ENCODE measurements at regions not wholly inside any gene's neighbourhood (a gene's known extent, or its start where the extent isn't known, plus 50 kb on each side); places are given as distances from the start of the nearest gene placed in this dataset.

DNA sequence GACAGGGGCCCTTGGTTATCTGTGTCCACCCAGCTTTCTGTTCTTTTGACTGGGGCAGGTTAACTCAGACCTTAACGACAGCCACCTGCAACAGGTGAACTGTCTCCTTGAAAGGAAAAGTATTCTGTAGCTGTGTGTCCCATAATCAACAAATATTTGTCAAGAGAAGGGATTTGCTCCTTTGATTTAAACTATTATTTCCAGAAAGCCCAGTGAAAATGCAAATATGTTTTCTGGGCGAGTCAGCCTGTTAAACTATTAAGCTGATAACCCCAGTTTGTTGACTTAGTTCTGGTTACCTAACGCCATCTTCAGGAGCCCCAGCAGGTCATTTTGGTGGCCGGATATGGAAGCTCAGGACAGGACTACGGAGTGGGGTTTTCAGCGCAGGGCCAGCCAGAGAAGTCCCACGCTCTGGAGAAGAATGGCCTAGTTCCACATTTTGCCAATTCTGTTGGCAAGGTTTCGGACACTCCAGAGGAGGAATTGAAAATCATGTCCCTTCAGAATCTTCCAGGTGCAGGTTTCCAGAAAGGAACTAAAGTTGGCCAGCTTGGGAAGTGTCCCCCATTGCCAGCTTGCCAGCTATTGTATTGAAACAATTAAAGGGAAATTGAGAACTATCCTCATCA is 54.5 kb downstream of the ADRA2A start:
- no peak for DNase-seq

DNA sequence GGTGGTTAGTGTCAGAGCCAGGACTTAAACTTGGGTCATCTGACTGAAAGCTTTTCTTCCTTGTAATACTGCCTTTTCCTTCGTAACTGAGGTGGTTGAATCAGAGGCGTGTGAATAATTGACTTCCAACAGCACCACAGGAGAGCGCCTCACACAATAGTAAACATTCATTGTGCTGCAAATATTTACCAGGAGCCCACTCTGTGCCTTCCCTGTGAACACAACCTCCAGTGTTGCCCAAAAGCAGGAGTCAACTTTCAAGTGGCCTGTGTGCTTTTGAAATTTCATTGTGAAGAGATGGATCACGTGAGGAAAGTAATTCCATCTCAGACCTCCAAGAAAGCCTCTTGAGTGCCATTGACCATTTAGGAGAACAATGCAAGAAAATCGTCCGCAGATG is 60.2 kb downstream of the ADRA2A start:
- DNase-seq: peak in 1 of 2 donors; percentile 8

DNA sequence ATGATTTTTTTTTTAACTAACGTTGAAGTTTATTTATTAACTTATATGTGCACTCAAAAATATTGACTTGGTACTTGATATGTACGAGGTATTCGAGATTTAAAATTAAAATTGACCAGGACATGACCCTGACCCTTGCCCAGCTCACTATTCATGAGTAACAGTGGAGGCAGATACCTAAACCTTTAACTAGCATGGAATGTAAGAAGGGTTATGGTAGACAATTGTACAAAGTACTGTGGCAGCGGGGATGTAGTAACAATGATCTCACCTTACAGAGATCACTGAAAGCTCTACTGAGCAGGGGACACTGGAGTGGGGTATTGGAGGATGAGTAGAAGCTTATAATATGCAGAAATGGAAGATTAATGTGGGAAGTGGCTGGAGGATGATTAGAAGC is 60.8 kb downstream of the ADRA2A start:
- no peak for DNase-seq

DNA sequence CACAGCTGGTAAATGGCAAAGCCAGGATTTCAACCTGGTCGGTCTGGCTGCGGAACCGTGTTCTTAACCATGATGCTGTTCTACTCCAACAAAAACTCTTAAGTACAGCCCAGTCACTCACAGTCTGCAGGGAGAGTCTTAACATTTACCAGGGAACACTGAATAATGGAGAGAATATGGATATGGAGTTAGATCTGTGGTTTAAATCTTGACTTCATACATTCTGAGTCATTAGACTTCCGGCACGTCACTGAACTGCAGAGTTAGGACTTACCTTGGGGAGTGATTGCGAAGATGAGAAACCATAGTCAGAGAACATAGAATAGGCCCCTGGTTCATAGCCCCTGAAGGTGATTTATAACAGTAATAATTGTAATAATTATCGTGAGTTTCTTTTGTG is 61.7 kb downstream of the ADRA2A start:
- no peak for DNase-seq

DNA sequence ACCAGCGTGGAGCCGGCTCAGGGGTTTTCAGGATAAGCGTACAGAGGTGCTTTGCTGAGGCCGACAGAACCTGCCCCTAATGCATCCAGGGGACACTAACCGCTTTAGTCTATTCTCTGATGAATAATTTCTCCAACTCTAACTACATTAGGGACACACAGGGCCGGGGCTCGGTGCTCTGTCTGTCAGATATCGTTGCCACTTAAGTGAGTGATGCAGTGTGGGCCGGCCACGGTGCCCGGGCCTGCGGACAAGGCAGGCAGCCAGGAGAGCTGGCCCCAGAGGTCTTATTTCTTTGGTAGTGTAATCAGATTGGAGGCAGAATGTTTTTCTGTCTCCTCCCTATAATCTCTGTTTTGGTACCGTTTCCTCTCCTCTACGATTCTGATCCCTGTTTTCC is 62.7 kb downstream of the ADRA2A start:
- no peak for DNase-seq

DNA sequence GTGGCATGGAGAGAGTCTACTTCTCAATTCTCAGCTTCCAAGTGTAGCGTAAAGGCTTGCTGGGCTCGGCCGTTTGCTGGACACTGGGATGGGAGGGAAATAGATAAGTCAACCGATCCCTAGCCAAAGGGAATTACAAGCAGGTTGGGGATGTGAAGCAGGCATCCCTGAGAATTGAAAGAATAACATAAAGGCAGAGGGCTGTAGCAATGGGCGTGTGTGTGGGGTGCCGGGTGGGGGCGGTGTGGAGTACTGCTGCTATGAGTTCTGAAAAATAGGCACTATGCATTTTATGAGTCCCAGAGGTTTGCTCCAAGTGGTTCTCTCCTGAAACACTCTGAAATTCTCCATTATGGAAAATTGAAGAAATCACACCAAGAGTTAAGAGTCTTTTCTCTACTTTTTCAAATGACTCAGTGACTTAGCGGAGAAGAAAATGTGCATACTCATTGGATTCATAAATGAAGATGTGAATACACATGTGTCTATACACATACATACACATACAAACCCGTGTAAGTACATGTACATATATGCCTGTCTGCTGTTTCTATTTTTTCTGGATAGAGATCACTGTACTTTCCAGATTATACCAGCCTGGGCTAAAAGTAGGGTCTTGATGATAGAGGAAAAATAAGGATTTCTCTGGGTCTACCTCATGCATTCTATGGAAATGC is 65.4 kb downstream of the ADRA2A start:
- no peak for DNase-seq

DNA sequence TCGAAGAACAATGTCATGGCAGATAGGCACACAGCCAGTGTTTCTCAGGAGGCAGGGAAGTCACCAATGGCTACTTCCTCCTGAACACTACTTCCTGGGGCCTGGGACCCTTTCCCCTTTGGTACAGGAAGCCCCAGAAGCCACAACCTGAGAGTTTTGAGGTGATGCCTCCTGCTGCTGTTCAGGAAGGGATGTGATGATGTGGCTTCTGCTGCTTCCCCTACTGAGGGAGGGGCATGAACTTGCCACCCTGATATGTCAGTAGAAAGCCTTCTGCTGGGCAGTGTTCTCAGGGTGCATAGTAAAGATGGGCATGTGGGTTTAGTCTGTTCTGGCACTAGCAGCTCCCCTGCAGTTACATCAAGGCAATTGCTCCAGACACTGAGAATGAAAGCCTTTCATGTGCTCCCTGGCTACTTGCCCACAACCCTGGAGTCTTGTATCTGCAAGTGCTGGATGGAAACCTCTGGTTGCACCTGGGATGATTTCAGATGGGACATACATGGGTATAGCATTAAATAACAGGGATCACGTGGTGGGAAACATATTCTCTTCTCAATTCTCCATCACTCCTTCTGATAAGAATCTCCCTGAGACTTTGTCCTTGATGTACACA is 69.3 kb downstream of the ADRA2A start:
- no peak for DNase-seq

DNA sequence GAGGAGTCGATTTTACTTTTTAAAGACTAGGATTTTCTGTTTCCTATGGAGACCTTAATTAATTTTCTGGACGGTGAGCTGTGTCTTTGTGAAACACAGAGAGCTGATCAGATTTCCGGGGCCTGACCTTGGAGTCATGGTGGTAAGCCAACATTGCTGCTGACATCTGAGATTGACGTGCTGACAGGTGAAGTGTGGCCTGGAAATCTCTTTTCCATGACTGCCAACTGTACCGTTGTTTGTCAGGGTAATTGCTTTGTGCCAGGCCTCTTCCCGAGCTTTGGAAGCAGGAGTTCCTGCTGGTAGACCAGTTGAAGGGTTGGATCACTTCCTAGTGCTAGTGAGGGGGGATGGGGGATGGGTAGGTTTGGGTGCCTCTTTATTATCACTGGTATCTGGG is 71.2 kb downstream of the ADRA2A start:
- no peak for DNase-seq

DNA sequence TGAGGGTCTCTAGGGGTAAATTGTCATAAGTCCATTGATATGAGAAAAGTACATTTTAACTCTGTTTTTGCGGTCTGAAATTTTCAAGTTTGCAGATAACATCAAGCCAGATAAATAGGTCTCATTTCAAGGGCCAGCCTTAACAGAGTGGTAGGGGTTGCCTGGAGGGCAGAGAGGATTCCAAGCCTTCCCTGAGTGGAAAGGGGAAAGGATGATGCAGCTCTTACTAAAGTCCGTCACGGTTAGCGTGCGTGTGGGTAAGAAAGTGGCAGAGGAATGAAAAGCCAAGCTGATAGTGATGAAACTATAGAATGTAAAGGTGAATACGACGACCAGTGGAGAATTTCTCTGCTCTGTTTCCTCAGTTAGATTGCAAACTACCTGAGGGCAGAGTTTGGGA is 71.6 kb downstream of the ADRA2A start:
- no peak for DNase-seq

DNA sequence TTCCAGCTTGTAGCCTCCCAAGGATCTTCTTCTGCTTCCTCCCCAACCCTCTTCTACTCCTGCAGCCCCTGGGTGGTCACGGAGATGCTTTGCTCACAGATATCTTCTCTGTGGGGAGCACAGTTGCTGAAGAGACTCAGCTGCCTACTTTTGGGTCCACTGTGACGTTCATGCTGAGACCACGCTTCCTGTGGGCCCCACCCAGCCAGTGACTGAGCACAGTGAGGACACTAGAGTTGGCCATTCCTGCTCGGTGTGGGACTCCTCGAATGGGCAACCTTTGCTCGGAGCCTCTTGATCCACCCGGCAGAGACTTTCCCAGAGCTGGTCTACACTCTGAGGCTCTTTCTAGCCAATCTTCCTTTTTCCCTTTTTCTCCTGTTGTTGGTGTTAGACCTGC is 73.9 kb downstream of the ADRA2A start:
- DNase-seq: no peak

DNA sequence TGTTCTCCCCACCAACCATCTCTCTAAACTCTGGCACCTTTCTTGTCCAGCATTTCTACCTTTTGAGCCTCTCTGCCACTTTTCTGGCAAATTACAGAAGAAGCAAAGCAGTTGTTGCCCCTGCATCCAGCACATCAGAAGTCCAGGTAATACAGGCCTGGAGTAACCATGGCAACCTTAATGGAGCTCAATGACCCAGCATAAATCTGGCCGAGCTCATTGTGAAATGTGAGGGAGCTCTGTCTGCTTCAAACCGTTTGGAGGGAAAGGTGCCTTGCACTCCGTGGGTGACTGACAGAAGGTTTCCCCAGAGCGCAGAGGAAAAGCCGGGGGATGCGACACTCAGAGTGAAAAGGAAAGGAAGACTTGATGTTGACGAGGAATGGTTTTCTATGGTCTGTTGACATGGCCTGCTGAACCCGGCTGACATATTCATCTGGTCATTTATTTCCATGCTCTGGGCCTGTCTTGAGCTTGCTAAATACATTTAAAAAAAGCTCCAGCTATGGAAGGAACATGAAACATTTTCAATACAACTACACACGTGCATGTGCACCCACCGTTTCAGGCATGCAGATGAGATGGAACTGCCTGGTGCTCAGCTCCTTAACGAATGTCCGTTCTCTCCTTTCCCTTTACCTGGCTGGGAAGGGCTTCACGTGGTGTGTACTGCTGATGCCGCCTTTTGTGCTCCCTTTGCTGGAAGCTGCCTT is 74.9 kb downstream of the ADRA2A start:
- DNase-seq: no peak

DNA sequence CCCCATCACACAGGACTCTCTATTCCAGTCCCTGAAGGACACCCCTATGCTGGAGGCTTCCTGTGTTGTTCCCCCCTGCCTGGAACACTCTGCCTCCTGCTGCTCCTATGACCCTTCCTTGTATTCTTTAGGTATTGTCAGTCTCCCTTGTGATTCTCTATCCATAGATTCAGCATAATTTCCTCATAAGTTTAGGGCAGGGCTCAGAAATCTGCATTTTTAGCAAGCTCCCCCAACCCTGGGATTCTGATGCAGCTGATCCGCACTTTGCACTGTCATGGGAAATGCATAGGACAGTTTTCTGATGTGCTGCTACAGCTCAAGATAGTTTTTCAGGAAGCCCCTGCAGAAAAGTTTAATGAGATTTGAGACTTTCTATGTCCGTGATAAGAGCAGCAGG is 79.9 kb downstream of the ADRA2A start:
- DNase-seq: no peak

DNA sequence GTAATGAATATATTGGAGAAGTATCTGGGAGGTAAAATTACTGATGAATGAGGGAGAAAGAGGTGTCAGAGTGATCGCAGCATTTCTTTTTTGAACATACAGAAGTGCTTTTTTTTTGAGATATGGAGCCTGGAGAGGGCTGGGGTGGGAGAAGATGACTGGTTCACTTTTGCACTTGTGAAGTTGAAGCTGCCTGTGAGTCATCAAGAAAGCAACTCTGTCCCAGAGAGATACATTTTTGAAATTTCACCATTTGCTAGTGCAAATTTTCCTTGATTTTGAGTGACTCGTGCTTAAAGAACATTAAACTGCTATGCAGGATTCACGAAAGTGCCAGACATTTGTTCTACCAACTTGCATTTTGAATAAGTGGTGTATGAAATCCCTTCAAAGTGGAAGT is 81.8 kb downstream of the ADRA2A start:
- no peak for DNase-seq

DNA sequence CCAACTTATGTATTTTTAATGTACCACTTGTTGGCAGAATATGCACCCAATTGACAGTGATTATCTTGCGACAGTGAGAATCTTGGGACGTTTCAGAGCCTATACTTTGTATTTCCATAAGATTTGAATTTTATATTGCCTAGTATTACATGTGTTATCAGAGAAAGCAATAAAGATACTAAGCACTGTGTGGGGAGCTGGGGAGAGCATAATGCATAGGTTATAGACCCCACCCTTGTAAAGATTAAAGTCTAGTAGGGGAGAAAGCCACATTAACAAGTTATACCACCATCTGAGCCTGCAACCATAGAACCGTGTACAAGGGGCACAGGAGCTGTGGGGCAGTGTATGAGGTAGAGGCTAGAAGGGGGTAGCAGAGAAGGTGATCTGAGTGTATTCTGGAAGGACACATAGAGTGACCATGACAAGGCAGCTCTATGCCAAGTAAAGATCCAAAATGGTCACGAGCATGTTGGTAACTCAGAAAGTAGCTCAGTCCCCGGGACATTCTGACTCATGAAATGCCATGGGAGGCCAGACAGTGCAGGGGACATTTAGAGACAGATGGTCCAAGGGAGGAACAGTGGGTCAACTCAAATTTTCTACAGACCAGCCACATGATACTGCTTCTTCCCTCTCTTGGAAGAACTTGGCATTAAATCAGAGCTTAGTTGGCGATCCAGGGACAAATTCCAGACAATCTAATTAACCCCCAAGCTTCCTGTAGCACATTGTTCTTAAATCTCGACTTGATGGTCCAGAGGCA is 84.5 kb downstream of the ADRA2A start:
- DNase-seq: no peak

DNA sequence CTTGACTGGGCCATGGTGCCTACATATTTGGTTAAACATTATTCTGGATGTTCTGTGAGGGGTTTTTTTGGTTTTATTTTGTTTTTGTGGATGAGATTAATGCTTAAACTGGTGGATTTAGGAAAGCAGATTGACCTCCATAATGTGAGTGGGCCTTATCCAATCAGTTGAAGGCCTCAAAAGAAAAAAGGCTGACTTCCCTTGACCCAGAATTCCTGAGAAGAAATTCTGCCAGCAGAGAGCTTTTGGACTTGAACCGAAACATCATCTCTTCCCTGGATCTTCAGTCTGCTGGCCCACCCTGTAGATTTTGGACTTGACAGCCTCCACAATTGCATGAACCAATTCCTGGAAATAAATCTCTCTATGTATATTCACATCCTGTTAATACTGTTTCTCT is 94.4 kb downstream of the ADRA2A start:
- DNase-seq: no peak

DNA sequence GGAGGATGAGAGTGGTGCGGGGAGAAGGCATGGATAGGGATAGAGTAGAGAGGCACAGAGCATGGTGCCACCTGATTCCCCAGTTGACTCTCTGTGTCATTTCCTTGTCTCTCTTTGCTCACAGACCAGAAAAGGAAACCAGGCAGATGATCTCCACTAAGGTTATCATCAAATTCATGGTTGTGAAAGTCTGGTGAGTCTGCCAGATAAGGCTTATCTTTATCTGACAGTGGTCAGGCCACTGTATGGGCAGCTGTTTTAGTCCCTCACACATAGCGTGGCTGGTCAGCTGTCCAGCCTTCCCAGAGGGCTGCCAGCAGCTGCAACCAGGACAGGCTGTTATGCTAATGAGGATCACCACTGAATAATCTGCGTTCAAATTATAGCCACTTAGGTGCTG is 99.0 kb downstream of the ADRA2A start:
- no peak for DNase-seq

DNA sequence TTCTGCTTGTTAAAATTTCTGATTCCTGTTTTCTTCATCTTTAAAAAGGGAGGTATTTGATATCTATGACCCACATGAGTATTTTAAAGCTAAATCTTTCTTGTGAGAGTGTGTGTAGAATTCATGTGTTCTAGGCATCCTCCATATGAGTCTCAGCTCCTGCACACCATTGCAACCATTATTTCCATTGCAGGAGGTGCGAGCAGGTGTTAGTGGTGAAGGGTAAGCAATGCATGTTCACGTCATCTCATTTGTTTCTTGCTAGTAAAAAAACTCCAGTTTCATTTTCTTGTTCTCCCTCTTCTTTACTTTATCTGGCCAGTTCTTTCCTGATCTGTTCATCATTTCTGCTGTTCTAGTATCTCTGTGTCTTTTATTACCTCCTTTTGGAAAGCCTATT is 100.5 kb downstream of the ADRA2A start:
- no peak for DNase-seq

DNA sequence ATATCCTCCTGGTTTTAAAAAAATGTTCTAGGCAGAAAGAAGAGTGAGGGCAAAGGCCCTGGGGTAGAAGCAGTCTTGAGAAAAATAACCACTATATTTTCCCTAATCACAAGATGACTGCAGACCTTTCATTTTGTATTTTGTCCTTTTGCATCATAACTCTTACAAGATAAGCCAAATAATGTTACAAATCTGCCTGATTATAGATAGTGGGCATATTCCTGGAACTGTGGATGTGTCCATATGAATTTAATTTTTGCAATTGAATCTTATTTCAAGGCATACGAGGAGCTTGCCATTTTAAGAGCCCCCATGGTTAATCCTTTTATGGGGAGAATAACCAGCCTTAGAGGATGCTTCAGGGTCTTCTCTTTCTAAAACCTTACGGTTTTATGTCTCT is 102.7 kb downstream of the ADRA2A start:
- no peak for DNase-seq

DNA sequence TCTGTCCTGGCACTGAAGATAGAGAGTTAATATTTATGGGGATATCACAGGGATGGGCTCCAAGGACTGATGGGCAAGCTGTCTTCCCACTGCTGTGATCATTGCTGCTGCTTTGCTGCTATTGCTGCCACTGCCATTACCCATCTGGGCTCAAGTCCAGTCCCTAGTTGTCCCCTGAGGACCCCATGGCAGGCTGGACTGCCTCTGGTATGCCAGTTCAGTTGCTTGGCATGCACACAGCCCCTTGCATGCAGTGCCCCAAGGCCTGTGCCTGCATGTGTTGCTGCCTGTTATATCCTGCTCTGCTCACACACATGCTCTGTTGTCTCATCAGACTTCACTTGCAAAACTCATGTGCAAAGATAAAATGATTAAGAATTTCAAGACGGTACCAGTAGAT is 109.5 kb downstream of the ADRA2A start:
- DNase-seq: no peak

DNA sequence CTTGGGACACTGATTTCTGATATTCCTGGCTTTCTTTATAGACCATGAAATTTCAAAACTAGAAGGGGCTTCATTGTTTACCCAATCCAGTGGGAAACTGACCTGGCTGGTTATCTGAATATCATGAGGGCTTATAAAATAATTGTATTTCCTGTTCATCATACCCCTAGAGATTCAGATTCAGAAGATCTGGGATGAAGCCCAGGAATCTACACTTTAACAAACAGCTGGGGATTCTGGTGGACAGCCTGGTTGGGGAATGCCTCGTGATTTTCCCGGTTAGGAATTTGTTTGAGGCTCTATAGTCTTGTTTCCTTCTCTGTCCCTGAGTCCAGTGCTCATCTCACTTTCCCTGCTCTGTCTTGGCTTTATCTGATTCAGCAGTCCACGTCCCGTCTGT is 110.3 kb downstream of the ADRA2A start:
- DNase-seq: no peak

DNA sequence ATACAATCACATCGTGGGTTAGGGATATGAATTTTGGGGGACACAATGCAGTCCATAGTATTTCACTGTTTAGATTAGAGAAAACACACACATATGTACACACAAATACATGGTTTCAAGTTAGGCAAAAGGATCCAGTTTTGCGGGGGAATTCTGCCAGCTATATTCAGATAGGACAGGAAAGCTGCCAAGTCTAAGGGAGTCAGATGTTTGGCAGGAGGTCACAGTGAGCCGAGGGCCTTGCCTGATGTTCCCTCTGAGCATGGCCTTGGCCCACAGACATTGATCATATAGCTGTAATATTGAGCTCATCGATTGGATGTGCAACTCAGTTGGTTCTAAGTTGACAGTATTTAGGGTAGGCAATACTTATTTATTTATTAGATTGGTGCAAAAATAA is 122.8 kb downstream of the ADRA2A start:
- DNase-seq: no peak

DNA sequence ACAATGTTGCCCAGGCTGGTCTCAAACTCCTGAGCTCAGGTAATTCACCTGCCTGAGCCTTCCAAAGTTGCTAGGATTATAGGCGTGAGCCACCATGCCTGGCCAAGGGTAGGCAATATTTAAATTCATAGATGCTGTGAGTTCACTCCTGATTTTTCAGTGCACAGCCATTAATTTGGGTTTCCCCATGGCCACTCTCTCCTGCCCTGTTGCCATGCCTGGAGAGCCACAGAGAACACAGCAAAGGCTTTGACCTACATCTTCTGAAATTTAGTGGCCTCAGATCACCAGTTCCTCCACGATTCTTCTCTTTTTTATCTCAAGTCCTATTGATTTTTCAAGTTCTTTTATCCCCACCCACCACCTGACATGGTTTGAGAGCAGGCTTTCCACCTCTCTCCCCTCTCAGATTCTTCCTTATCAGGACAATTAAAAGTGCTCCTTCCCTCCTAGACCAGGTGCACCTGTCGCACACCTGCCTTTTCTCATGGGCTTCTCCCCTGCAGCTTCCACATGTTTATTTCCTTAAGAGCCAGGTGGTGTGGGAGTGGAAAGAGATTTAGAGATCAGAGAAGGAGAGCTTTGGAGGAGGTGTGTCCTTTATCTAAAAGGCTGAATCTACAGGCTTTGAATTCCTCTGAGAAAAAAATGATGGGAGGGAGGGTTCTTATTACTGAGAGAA is 123.8 kb downstream of the ADRA2A start:
- DNase-seq: no peak
